ACHN (cell line): ENCODE measurements at regions not wholly inside any gene's neighbourhood (a gene's known extent, or its start where the extent isn't known, plus 50 kb on each side); places are given as distances from the start of the nearest gene placed in this dataset.

Experiments used
- DNase-seq: peaks from one replicate; pipeline ENCODE4 v3.0.0-alpha.2; 2015
- in situ Hi-C: cut with HindIII; loops from 2 replicates; pipeline ENCODE4 v1.10.0; 2017; ENCODE audit warnings: low sequenced_read_pairs, low pct_ligation_motif_present, low pct_unique_long_range_greater_than_20kb

GRCh38 chr15:93583552-93583951 is 494.5 kb upstream of the RGMA start:
- DNase-seq: no peak
- in situ Hi-C loops: no loop called here

GRCh38 chr15:93570527-93570926 is 481.5 kb upstream of the RGMA start:
- in situ Hi-C loops: no loop called here
- DNase-seq: no peak

- no peak for DNase-seq
- in situ Hi-C loops: no loop called here
Measured at GRCh38 chr15:93566762-93567161, 477.8 kb upstream of the RGMA start.

GRCh38 chr15:93565201-93565600 is 476.2 kb upstream of the RGMA start:
- in situ Hi-C loops: no loop called here
- DNase-seq: no peak

- DNase-seq: no peak
- in situ Hi-C loops: no loop called here
Measured at GRCh38 chr15:93563218-93563617, 474.2 kb upstream of the RGMA start.

GRCh38 chr15:93562395-93563123 is 473.5 kb upstream of the RGMA start:
- in situ Hi-C loops: no loop called here
- no peak for DNase-seq

GRCh38 chr15:93557696-93558095 is 468.7 kb upstream of the RGMA start:
- no peak for DNase-seq
- in situ Hi-C loops: no loop called here

- in situ Hi-C loops: no loop called here
- DNase-seq: no peak
Measured at GRCh38 chr15:93553167-93553935, 464.3 kb upstream of the RGMA start.

- no peak for DNase-seq
- in situ Hi-C loops: no loop called here
Measured at GRCh38 chr15:93543093-93543492, 454.1 kb upstream of the RGMA start.

GRCh38 chr15:93527374-93528050 is 438.5 kb upstream of the RGMA start:
- DNase-seq: no peak
- in situ Hi-C loops: no loop called here

GRCh38 chr15:93524432-93524831 is 435.4 kb upstream of the RGMA start:
- in situ Hi-C loops: no loop called here
- DNase-seq: no peak

GRCh38 chr15:93523481-93523880 is 434.5 kb upstream of the RGMA start:
- in situ Hi-C loops: no loop called here
- DNase-seq: no peak

GRCh38 chr15:93520206-93520605 is 431.2 kb upstream of the RGMA start:
- in situ Hi-C loops: no loop called here
- no peak for DNase-seq

- in situ Hi-C loops: no loop called here
- DNase-seq: no peak
Measured at GRCh38 chr15:93519599-93519998, 430.6 kb upstream of the RGMA start.

GRCh38 chr15:93517176-93517575 is 428.2 kb upstream of the RGMA start:
- DNase-seq: no peak
- in situ Hi-C loops: no loop called here

GRCh38 chr15:93515256-93516051 is 426.4 kb upstream of the RGMA start:
- no peak for DNase-seq
- in situ Hi-C loops: no loop called here

GRCh38 chr15:93506646-93507045 is 417.6 kb upstream of the RGMA start:
- in situ Hi-C loops: no loop called here
- no peak for DNase-seq

GRCh38 chr15:93505506-93505905 is 416.5 kb upstream of the RGMA start:
- in situ Hi-C loops: no loop called here
- no peak for DNase-seq

- DNase-seq: no peak
- in situ Hi-C loops: no loop called here
Measured at GRCh38 chr15:93501946-93502345, 412.9 kb upstream of the RGMA start.
